ENCODE measurements at regions not wholly inside any gene's neighbourhood (a gene's known extent, or its start where the extent isn't known, plus 50 kb on each side); places are given as distances from the start of the nearest gene placed in this dataset.

- DNase-seq = no peak
These were observed 424.1 kb downstream of the PRR32 start for GRCh38 chrX:127243654-127244053.

GRCh38 chrX:127259742-127260141 is 440.2 kb downstream of the PRR32 start:
- no peak for DNase-seq

GRCh38 chrX:127276326-127276725 is 456.8 kb downstream of the PRR32 start:
- DNase-seq = no peak

DNA sequence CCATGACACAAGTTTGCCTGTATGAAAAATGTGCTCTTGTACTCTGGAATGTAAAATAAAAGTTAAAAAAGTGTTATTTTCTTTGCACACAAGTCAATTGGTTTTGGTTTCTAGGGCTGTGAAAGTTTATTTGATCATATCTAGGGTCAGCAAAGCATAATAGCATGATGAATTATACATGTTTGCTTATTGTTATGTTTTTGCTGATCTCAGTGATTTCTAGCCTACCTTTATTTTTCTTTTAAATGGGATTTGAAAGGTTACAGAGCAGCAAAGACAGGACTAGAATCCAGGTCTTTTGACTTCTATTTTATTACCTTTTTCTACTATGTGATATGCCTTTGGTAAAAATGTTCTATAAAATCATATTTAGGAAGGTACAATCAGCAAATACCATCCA is 481.0 kb downstream of the PRR32 start:
- DNase-seq = no peak

- DNase-seq = no peak
These were observed 483.3 kb downstream of the PRR32 start for GRCh38 chrX:127302841-127303240.

- DNase-seq = no peak
These were observed 485.5 kb downstream of the PRR32 start for GRCh38 chrX:127305013-127305412.

GRCh38 chrX:127306262-127306661 is 486.7 kb downstream of the PRR32 start:
- no peak for DNase-seq

DNA sequence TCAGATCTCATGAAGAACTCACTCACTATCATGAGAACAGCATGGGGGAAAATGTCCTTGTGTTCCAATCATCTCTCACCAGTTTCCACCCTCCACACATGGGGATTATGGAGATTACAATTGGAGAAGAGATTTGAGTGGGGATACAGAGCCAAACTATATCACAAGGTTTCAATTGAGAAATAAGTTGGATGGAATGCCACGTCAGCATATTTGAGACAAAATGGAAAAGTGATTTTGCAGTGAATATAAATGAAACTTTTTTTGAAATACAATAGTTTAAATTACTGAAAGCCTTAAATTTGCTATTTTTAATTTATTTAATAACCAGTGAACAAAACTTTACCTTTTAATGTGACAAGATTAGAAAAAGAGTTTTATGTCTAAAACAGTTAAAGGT is 494.1 kb downstream of the PRR32 start:
- no peak for DNase-seq

DNA sequence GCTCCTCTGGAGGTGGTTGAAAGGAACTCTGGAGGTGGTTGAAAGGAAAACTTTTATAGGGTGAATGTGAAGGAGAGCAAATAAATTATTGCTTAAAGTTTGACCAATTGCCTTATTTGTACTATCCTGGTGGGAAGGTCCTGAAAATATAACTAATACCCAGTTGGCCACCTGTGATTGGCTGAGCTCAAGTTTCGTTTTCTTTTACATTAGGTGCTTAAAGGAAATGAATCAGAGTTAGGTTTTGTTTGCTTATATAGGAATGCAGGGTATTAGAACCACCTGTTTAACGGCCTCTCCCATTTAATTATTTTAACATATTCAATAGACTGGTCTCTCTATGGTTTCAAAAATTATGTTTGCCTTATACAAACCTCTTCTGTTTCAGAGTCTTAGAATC is 497.6 kb downstream of the PRR32 start:
- no peak for DNase-seq

GRCh38 chrX:127324128-127324527 is 504.6 kb downstream of the PRR32 start:
- no peak for DNase-seq

Data from fibroblast of skin of right biceps (primary cell).